SK-N-SH (cell line): ENCODE measurements at regions not wholly inside any gene's neighbourhood (a gene's known extent, or its start where the extent isn't known, plus 50 kb on each side); places are given as distances from the start of the nearest gene placed in this dataset.

Experiments
- CTCF ChIA-PET: fragments of 300-600, 350-600 bp; formaldehyde crosslinking; extraction: SDS; loops from one replicate; lab custom pipeline; 2021; lab: Yijun Ruan, JAX
- POLR2A ChIA-PET: fragments of 350-600 bp; sonication (Branson Sonifier 250); formaldehyde crosslinking; extraction: SDS; loops from one replicate; lab custom pipeline; 2020; ENCODE audit warnings: antibody characterized with exemption, inconsistent platforms; lab: Yijun Ruan, JAX
- DNase-seq: peaks from one replicate; pipeline ENCODE4 v3.0.0; 2012
- H2AFZ ChIP-seq: fragments of 200-600 bp; sonication (generic); 2 replicates; pipeline ENCODE4 v1.8.1; 2016; ENCODE audit warnings: antibody characterized with exemption, mild to moderate bottlenecking, low read depth
- H3F3A ChIP-seq: fragments of 200-600 bp; sonication (generic); replicated peaks from 2 replicates; pipeline ENCODE3; 2016; ENCODE audit warnings: antibody characterized with exemption, mild to moderate bottlenecking; ENCODE audit not compliant: insufficient read depth
- H3K27ac ChIP-seq, 2 experiments: fragments of 200-500 bp in 1 of 2; fragments of 200-600 bp in 1 of 2; sonication (Bioruptor generic) in 1 of 2; sonication (generic), shearing (Covaris generic) in 1 of 2; 2 replicates each; pipeline versions ENCODE4 v1.5.1 to v1.6.1; 2014 to 2016; ENCODE audit warnings: low read depth in 2 of 2, inconsistent platforms in 1 of 2, low read length in 1 of 2, mild to moderate bottlenecking in 1 of 2, mixed read lengths in 1 of 2
- H3K27me3 ChIP-seq: fragments of 200-600 bp; sonication (generic), shearing (Covaris generic); 2 replicates; pipeline ENCODE4 v1.6.1; 2016; ENCODE audit warnings: mixed run types; ENCODE audit not compliant: insufficient read depth
- H3K36me3 ChIP-seq, 2 experiments: fragments of 200-500 bp in 1 of 2; fragments of 200-600 bp in 1 of 2; sonication (Bioruptor generic) in 1 of 2; sonication (generic) in 1 of 2; replicated peaks in 1 of 2; 2 replicates each; pipeline versions ENCODE3 to v1.5.1; 2014 to 2016; ENCODE audit warnings: low read length in 1 of 2, mild to moderate bottlenecking in 1 of 2; ENCODE audit not compliant: insufficient read depth in 2 of 2, control insufficient read depth in 1 of 2
- H3K4me1 ChIP-seq, 2 experiments: fragments of 200-500 bp in 1 of 2; fragments of 200-600 bp in 1 of 2; sonication (Bioruptor generic) in 1 of 2; sonication (generic), shearing (Covaris generic) in 1 of 2; 2 replicates each; pipeline versions ENCODE4 v1.5.1 to v1.6.1; 2014 to 2016; ENCODE audit warnings: low read depth in 1 of 2, low read length in 1 of 2, mixed run types in 1 of 2; ENCODE audit not compliant: insufficient read depth in 2 of 2, control insufficient read depth in 1 of 2
- H3K4me2 ChIP-seq: fragments of 200-600 bp; sonication (generic), shearing (Covaris generic); 2 replicates; pipeline ENCODE4 v1.6.1; 2017; ENCODE audit warnings: mixed run types
- H3K4me3 ChIP-seq, 2 experiments: fragments of 200-500 bp in 1 of 2; fragments of 200-600 bp in 1 of 2; sonication (Bioruptor generic) in 1 of 2; sonication (generic), shearing (Covaris generic) in 1 of 2; 2 replicates each; pipeline versions ENCODE4 v1.5.1 to v1.8.1; 2014 to 2016; ENCODE audit warnings: low read depth in 2 of 2, inconsistent platforms in 1 of 2, low read length in 1 of 2, mild to moderate bottlenecking in 1 of 2, mixed read lengths in 1 of 2, moderate library complexity in 1 of 2
- H3K79me2 ChIP-seq: fragments of 200-600 bp; sonication (generic); 2 replicates; pipeline ENCODE4 v1.8.1; 2017; ENCODE audit warnings: mild to moderate bottlenecking; ENCODE audit not compliant: insufficient read depth
- H3K9ac ChIP-seq: fragments of 200-600 bp; sonication (generic); 2 replicates; pipeline ENCODE4 v1.6.1; 2017; ENCODE audit warnings: mixed run types
- H3K9me2 ChIP-seq: fragments of 200-600 bp; sonication (generic); 2 replicates; pipeline ENCODE4 v1.6.1; 2017; ENCODE audit warnings: mixed run types
- H3K9me3 ChIP-seq: fragments of 200-600 bp; sonication (generic); 2 replicates; pipeline ENCODE4 v1.6.1; 2017; ENCODE audit warnings: mixed run types, mild to moderate bottlenecking, moderate library complexity
- H4K20me1 ChIP-seq: fragments of 200-600 bp; sonication (generic); 2 replicates; pipeline ENCODE4 v1.6.1; 2017; ENCODE audit warnings: mild to moderate bottlenecking, mixed run types; ENCODE audit not compliant: insufficient read depth
- CHD2 ChIP-seq: fragments of 150-350 bp; IDR thresholded peaks from 2 replicates; pipeline ENCODE4 v1.6.1; 2018; ENCODE audit warnings: low read length; ENCODE audit not compliant: partially characterized antibody
- EP300 ChIP-seq, 2 experiments: IDR thresholded peaks; 2 replicates each; pipeline versions ENCODE4 v1.4.0 to v1.6.1; 2012; ENCODE audit warnings: borderline replicate concordance in 1 of 2, low read depth in 1 of 2, low read length in 1 of 2
- EZH2phosphoT487 ChIP-seq: fragments of 200-600 bp; sonication (generic); IDR thresholded peaks from 2 replicates; pipeline ENCODE4 v1.6.1; 2017; ENCODE audit warnings: low read depth, mixed run types, mild to moderate bottlenecking, antibody characterized with exemption, moderate library complexity, borderline replicate concordance
- FOSL2 ChIP-seq: IDR thresholded peaks from 2 replicates; pipeline ENCODE4 v1.4.0; 2012; ENCODE audit warnings: low read depth, mild to moderate bottlenecking, moderate library complexity, borderline replicate concordance
- FOXJ3 ChIP-seq: sonication (generic); formaldehyde crosslinking; IDR thresholded peaks from 2 replicates; pipeline ENCODE4 v1.5.1; 2020; ENCODE audit warnings: mild to moderate bottlenecking, missing genetic modification reagents
- FOXM1 ChIP-seq: IDR thresholded peaks from 2 replicates; pipeline ENCODE4 v1.4.0; 2012; ENCODE audit warnings: low read depth, mild to moderate bottlenecking
- GABPA ChIP-seq: IDR thresholded peaks from 2 replicates; pipeline ENCODE4 v1.4.0; 2012; ENCODE audit warnings: low read depth, mild to moderate bottlenecking
- JUND ChIP-seq: IDR thresholded peaks from 2 replicates; pipeline ENCODE4 v1.4.0; 2012
- MEF2A ChIP-seq: IDR thresholded peaks from 2 replicates; pipeline ENCODE4 v1.4.0; 2012; ENCODE audit warnings: low read depth, borderline replicate concordance
- MXI1 ChIP-seq: IDR thresholded peaks from 2 replicates; pipeline ENCODE4 v1.6.1; 2012; ENCODE audit warnings: mild to moderate bottlenecking, low read depth, low read length, improper control_type of control experiment
- NRF1 ChIP-seq: IDR thresholded peaks from 2 replicates; pipeline ENCODE4 v1.6.1; 2012; ENCODE audit warnings: low read depth, mild to moderate bottlenecking, low read length
- PBX3 ChIP-seq: IDR thresholded peaks from 2 replicates; pipeline ENCODE4; 2012
- POLR2AphosphoS5 ChIP-seq: IDR thresholded peaks from 2 replicates; pipeline ENCODE4 v1.6.1; 2012; ENCODE audit warnings: low read depth, low read length
- RAD21 ChIP-seq: IDR thresholded peaks from 2 replicates; pipeline ENCODE4 v1.6.1; 2012; ENCODE audit warnings: mild to moderate bottlenecking, low read length
- RCOR1 ChIP-seq: fragments of 150-350 bp; IDR thresholded peaks from 2 replicates; pipeline ENCODE4 v1.6.1; 2017; ENCODE audit warnings: antibody characterized with exemption, low read length
- RFX5 ChIP-seq: IDR thresholded peaks from 2 replicates; pipeline ENCODE4 v1.6.1; 2012; ENCODE audit warnings: mild to moderate bottlenecking, improper control_type of control experiment, low read length
- TCF12 ChIP-seq: IDR thresholded peaks from 2 replicates; pipeline ENCODE4 v1.4.0; 2012
- TEAD4 ChIP-seq: IDR thresholded peaks from 2 replicates; pipeline ENCODE4 v1.4.0; 2012; ENCODE audit warnings: mild to moderate bottlenecking, borderline replicate concordance; ENCODE audit not compliant: insufficient read depth
- WGBS: methylation state at CpG from one replicate; pipeline ENCODE4 v1.1.6; 2017; ENCODE audit warnings: low lambda C conversion rate; 5-methylcytosine and 5-hydroxymethylcytosine counted together
- TF ChIP-seq, protein P1 (sequence below): fragments of 200-600 bp; sonication (generic); IDR thresholded peaks from 2 replicates; pipeline ENCODE4 v1.6.1; 2017; ENCODE audit warnings: antibody characterized with exemption, mild to moderate bottlenecking, moderate library complexity
- TF ChIP-seq, protein P2 (sequence below): IDR thresholded peaks from 2 replicates; pipeline ENCODE4 v1.6.1; 2012; ENCODE audit warnings: mild to moderate bottlenecking, low read depth, low read length, moderate library complexity
- TF ChIP-seq, protein P3 (sequence below): IDR thresholded peaks from 2 replicates; pipeline ENCODE4 v1.4.0; 2012; ENCODE audit warnings: low read depth, borderline replicate concordance

DNA sequence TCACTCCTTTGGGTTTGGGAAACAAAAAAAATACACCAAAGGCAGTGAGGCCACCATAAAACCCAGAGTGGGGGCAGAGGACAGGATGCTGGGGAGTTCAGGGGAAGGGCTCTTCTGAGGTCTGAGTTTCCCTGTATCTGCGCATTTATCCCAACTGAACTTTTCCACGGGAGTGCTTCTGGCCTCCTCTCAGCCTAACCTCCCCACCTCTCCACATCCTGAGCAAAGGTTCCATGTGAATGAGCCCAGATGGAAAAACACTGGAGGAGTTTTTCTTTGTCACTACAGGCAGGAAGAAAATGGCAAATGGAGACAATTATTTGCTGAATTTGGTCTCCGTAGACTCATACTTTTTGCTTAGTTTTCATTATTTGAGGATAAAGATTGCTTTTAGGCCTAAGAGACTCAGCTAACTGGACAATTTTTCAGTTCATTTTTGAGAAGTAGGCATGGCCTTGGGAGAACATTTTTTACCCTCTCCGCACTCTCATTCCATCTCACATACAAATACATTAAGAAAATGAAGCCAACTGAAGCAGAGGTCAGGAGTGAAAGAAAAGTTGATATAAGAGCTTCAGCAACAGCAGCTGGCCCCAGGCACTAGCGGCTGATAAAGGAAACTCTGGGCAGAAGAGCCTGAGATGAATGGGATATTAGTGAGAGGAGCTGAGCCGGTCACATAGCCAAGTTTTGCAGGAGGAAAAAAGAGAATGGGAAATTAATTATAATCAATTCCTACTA, 82.6 kb upstream of the CYP1B1 start:
- Histone ChIP-seq H3K9me2 (no peaks in the 10 kb centered on the region), H3K9ac (no peak overlapping the region), H3K27me3 (no peaks in the 10 kb centered on the region), H4K20me1 (no peaks in the 10 kb centered on the region), H3K79me2 (no peaks in the 10 kb centered on the region), H2AFZ (no peak overlapping the region), H3K9me3 (no peaks in the 10 kb centered on the region), H3K36me3 (no peaks in the 10 kb centered on the region), H3K4me1 (peaks cover 0 to 4% of the 10 kb centered on the region in 2 experiments; a peak in 1 of 4 replicates), H3K4me3 (no peak overlapping the region), H3F3A (no peaks in the 10 kb centered on the region), H3K4me2 (no peak overlapping the region), H3K27ac (no peak overlapping the region)
- DNase-seq: no peak
- WGBS: 93% methylated on average over 6 of the region's 6 CpGs
- ChIA-PET CTCF (interaction anchor here (0.8 to 2.4 kb wide), 2 partner anchors 14 to 43 kb away, joined by 3 to 6 read pairs; no protein-coding TSS in a partner anchor), POLR2A (no interaction called here)
- TF ChIP-seq EP300 (IDR thresholded peaks at IDR 0.05; ENCODE audit: borderline replicate concordance in 1 of 2, low read depth in 1 of 2, low read length in 1 of 2) (no peak), JUND (no peak), FOXJ3 (no peak), EZH2phosphoT487 (no peak), RAD21 (no peak), POLR2AphosphoS5 (no peak)

DNA sequence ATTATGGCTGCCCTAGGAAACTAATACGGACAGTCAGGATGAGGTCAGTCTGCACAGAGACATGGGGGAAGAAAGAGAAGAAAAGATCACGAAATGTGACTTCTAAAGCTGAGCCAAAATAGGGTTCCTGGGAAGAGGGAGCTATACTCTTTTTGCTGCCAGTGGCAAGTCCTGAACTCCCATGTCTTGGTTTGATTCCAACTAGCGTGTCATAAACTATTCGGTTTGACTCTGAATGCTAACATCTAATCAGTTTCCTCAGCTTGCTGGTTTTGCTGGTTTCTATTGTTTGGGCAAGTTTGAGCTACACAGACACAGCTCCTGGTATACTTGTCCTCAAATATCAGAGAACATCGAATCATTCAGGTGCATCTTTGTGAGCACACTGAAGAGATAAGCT, 80.5 kb upstream of the CYP1B1 start:
- CTCF ChIA-PET: interaction anchor here (0.9 to 2.4 kb wide), 3 partner anchors 13 to 50 kb away, joined by 3 to 6 read pairs (median 3); no protein-coding TSS in a partner anchor
- DNase-seq: no peak

More for the DNA sequence above, 80.5 kb upstream of the CYP1B1 start:
- TF ChIP-seq RFX5 (no peak), FOSL2 (no peak), TEAD4 (no peak), EZH2phosphoT487 (no peak), PBX3 (no peak), TCF12 (no peak), GABPA (no peak), MEF2A (no peak), FOXM1 (no peak), MXI1 (no peak), NRF1 (no peak), RCOR1 (no peak), CHD2 (no peak)
- TF ChIP-seq, protein P1, sequence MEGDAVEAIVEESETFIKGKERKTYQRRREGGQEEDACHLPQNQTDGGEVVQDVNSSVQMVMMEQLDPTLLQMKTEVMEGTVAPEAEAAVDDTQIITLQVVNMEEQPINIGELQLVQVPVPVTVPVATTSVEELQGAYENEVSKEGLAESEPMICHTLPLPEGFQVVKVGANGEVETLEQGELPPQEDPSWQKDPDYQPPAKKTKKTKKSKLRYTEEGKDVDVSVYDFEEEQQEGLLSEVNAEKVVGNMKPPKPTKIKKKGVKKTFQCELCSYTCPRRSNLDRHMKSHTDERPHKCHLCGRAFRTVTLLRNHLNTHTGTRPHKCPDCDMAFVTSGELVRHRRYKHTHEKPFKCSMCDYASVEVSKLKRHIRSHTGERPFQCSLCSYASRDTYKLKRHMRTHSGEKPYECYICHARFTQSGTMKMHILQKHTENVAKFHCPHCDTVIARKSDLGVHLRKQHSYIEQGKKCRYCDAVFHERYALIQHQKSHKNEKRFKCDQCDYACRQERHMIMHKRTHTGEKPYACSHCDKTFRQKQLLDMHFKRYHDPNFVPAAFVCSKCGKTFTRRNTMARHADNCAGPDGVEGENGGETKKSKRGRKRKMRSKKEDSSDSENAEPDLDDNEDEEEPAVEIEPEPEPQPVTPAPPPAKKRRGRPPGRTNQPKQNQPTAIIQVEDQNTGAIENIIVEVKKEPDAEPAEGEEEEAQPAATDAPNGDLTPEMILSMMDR: no peak
- TF ChIP-seq, protein P2, sequence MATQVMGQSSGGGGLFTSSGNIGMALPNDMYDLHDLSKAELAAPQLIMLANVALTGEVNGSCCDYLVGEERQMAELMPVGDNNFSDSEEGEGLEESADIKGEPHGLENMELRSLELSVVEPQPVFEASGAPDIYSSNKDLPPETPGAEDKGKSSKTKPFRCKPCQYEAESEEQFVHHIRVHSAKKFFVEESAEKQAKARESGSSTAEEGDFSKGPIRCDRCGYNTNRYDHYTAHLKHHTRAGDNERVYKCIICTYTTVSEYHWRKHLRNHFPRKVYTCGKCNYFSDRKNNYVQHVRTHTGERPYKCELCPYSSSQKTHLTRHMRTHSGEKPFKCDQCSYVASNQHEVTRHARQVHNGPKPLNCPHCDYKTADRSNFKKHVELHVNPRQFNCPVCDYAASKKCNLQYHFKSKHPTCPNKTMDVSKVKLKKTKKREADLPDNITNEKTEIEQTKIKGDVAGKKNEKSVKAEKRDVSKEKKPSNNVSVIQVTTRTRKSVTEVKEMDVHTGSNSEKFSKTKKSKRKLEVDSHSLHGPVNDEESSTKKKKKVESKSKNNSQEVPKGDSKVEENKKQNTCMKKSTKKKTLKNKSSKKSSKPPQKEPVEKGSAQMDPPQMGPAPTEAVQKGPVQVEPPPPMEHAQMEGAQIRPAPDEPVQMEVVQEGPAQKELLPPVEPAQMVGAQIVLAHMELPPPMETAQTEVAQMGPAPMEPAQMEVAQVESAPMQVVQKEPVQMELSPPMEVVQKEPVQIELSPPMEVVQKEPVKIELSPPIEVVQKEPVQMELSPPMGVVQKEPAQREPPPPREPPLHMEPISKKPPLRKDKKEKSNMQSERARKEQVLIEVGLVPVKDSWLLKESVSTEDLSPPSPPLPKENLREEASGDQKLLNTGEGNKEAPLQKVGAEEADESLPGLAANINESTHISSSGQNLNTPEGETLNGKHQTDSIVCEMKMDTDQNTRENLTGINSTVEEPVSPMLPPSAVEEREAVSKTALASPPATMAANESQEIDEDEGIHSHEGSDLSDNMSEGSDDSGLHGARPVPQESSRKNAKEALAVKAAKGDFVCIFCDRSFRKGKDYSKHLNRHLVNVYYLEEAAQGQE: no peak
- TF ChIP-seq, protein P3, sequence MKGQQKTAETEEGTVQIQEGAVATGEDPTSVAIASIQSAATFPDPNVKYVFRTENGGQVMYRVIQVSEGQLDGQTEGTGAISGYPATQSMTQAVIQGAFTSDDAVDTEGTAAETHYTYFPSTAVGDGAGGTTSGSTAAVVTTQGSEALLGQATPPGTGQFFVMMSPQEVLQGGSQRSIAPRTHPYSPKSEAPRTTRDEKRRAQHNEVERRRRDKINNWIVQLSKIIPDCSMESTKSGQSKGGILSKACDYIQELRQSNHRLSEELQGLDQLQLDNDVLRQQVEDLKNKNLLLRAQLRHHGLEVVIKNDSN: no peak
- TF ChIP-seq, all 33 proteins: peak for 0
- Histone ChIP-seq H3K9me3 (no peaks in the 10 kb centered on the region), H3K9me2 (no peaks in the 10 kb centered on the region), H3K4me1 (peaks cover 0 to 4% of the 10 kb centered on the region in 2 experiments; a peak in 1 of 4 replicates), H3K27ac (no peak overlapping the region), H3F3A (no peaks in the 10 kb centered on the region), H3K4me3 (no peak overlapping the region), H3K9ac (no peak overlapping the region), H3K79me2 (no peaks in the 10 kb centered on the region), H3K27me3 (no peaks in the 10 kb centered on the region), H3K4me2 (no peak overlapping the region), H3K36me3 (no peaks in the 10 kb centered on the region), H2AFZ (no peak overlapping the region), H4K20me1 (no peaks in the 10 kb centered on the region)
- WGBS: 74% methylated on average over 5 of the region's 5 CpGs
- POLR2A ChIA-PET: no interaction called here
